ENCODE measurements at regions not wholly inside any gene's neighbourhood (a gene's known extent, or its start where the extent isn't known, plus 50 kb on each side); places are given as distances from the start of the nearest gene placed in this dataset.

- Histone ChIP-seq H3K27me3 (ENCODE audit: control insufficient read depth, insufficient read depth, low read length) (no peaks in the 10 kb centered on the region), H3K36me3 (ENCODE audit: control insufficient read depth, insufficient read depth, low read length) (no peaks in the 10 kb centered on the region), H3K4me3 (ENCODE audit: low read depth, low read length) (no peak overlapping the region)
- DNase-seq (ENCODE audit: low read depth) = no peak
- no peak for TF ChIP-seq CTCF (IDR thresholded peaks at IDR 0.05; ENCODE audit: insufficient read depth, low read length, poor library complexity, severe bottlenecking)
Measured at GRCh38 chr12:17357396-17357795, 732.6 kb downstream of the RERGL start.

DNA sequence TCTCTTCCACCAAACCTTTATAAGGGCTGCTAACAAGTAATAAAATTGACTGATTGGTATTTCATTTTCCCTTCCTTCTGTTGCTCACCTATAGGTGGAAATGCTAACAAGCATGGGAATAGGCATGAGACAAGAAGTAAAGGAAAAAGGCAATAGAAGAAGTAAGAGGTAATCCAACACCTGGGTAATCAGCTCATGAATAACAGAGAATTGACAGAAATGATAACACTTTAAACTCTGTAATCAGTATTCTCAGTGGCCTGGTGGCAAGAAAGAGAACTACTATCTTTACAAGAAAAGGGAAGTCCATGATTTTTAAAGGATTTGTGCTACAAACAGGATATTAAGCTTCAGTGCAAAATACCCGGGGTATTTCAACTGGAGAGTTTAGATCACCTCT is 737.8 kb downstream of the RERGL start:
- no peak for TF ChIP-seq CTCF (IDR thresholded peaks at IDR 0.05; ENCODE audit: insufficient read depth, low read length, poor library complexity, severe bottlenecking)
- H3K27me3 ChIP-seq (ENCODE audit: control insufficient read depth, insufficient read depth, low read length) = no peaks in the 10 kb centered on the region
- H3K4me3 ChIP-seq (ENCODE audit: low read depth, low read length) = no peak overlapping the region
- no peak for DNase-seq (ENCODE audit: low read depth)
- no peaks in the 10 kb centered on the region for H3K36me3 ChIP-seq (ENCODE audit: control insufficient read depth, insufficient read depth, low read length)

- Histone ChIP-seq H3K27me3 (ENCODE audit: control insufficient read depth, insufficient read depth, low read length) (no peaks in the 10 kb centered on the region), H3K4me3 (ENCODE audit: low read depth, low read length) (no peak overlapping the region), H3K36me3 (ENCODE audit: control insufficient read depth, insufficient read depth, low read length) (no peaks in the 10 kb centered on the region)
- DNase-seq (ENCODE audit: low read depth) = no peak
- no peak for TF ChIP-seq CTCF (IDR thresholded peaks at IDR 0.05; ENCODE audit: insufficient read depth, low read length, poor library complexity, severe bottlenecking)
Measured at GRCh38 chr12:17348311-17348710, 741.7 kb downstream of the RERGL start.

DNA sequence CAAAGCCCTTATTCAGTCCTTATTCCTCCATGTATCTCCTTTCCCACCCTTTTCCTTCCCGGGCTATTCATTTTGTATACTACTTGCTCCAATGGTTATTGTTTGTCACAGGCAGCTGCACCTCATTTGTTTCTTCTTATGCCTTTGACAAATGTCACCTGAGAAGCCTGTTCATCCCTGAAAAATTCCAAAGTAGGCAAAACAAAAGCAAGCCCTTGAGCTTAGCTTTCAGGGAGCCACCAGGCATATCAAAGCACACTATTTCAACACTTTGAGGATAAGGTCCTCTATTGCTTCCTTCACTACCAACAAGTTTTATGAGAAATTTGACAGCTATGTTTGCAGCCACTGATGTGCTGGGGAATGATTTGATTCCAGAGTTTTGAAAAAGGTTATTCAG is 738.7 kb upstream of the LMO3 start:
- Histone ChIP-seq H3K36me3 (ENCODE audit: control insufficient read depth, insufficient read depth, low read length) (no peaks in the 10 kb centered on the region), H3K4me3 (ENCODE audit: low read depth, low read length) (no peak overlapping the region), H3K27me3 (ENCODE audit: control insufficient read depth, insufficient read depth, low read length) (no peaks in the 10 kb centered on the region)
- no peak for DNase-seq (ENCODE audit: low read depth)
- TF ChIP-seq CTCF (IDR thresholded peaks at IDR 0.05; ENCODE audit: insufficient read depth, low read length, poor library complexity, severe bottlenecking) = no peak

DNA sequence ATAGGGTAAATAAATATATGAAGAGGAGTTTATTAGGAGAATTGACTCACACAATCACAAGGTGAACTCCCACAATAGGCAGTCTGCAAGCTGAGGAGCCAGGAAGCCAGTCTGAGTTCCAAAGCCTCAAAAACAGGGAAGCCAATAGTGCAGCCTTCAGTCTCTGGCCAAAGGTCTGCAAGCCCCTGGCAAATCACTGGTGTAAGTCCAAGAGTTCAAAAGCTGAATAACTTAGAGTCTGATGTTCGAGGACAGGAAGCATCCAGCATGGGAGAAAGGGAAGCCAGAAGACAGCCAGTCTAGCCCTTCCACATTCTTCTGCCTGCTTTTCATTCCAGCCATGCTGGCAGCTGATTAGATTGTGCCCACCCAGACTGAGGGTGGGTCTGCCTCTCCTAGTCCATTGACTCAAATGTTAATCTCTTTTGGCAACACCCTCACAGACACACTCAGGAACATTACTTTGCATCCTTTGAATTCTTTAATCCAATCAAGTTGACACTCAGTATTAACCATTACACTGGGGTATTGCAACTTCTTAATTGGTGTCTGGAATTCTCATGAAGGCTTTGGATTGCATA is 736.5 kb upstream of the LMO3 start:
- no peaks in the 10 kb centered on the region for H3K27me3 ChIP-seq (ENCODE audit: control insufficient read depth, insufficient read depth, low read length)
- H3K4me3 ChIP-seq (ENCODE audit: low read depth, low read length) = no peak overlapping the region
- TF ChIP-seq CTCF (IDR thresholded peaks at IDR 0.05; ENCODE audit: insufficient read depth, low read length, poor library complexity, severe bottlenecking) = no peak
- DNase-seq (ENCODE audit: low read depth) = no peak
- no peaks in the 10 kb centered on the region for H3K36me3 ChIP-seq (ENCODE audit: control insufficient read depth, insufficient read depth, low read length)

DNA sequence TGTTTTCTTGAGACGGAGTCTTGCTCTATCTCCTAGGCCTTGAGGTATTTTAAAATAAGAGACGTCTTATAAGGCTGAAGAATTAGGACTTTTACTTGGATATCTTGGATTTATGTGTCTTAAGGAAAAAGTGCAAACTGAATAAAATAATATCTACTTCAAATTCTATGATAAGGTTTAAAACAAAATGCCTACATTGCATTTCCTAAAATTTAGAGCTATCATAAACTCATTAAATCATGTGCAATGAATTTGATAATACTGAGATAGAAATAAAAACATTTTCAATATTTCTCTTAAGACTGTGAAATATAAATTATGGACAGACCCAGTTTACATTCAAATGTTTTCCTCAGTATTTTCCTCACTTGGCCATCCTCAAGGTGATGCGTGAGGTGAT is 729.5 kb upstream of the LMO3 start:
- no peak for TF ChIP-seq CTCF (IDR thresholded peaks at IDR 0.05; ENCODE audit: insufficient read depth, low read length, poor library complexity, severe bottlenecking)
- H3K4me3 ChIP-seq (ENCODE audit: low read depth, low read length) = no peak overlapping the region
- H3K36me3 ChIP-seq (ENCODE audit: control insufficient read depth, insufficient read depth, low read length) = no peaks in the 10 kb centered on the region
- DNase-seq (ENCODE audit: low read depth) = no peak
- no peaks in the 10 kb centered on the region for H3K27me3 ChIP-seq (ENCODE audit: control insufficient read depth, insufficient read depth, low read length)
